HG02623 (cell line): ENCODE measurements at regions not wholly inside any gene's neighbourhood (a gene's known extent, or its start where the extent isn't known, plus 50 kb on each side); places are given as distances from the start of the nearest gene placed in this dataset.
"Not testable (repeated sequence)": the region's sequence is repeated elsewhere in the genome, so short reads cannot be mapped to it uniquely, and the experiment has no call there.

Source experiments
- ATAC-seq: cut with Tn5 transposase; IDR thresholded peaks from one replicate; pipeline ENCODE4 v1.9.1; 2021; ENCODE audit warnings: moderate library complexity; ENCODE audit not compliant: unreplicated experiment

GRCh38 chr11:22567759-22568158, 57.9 kb downstream of the FANCF start:
- ATAC-seq, result no peak

- ATAC-seq, result no peak
Measured at GRCh38 chr11:22566293-22566692, 59.3 kb downstream of the FANCF start.

GRCh38 chr11:22561283-22561682, 64.3 kb downstream of the FANCF start:
- no peak for ATAC-seq

GRCh38 chr11:22559416-22559815, 66.2 kb downstream of the FANCF start:
- ATAC-seq, result no peak

GRCh38 chr11:22558664-22559063, 67.0 kb downstream of the FANCF start:
- ATAC-seq, result no peak

- ATAC-seq, result no peak
Measured at GRCh38 chr11:22556381-22556780, 69.2 kb downstream of the FANCF start.

GRCh38 chr11:22555881-22556280, 69.7 kb downstream of the FANCF start:
- no peak for ATAC-seq

GRCh38 chr11:22554221-22554620, 71.4 kb downstream of the FANCF start:
- peak; percentile 79 for ATAC-seq

GRCh38 chr11:22552885-22553284, 72.7 kb downstream of the FANCF start:
- ATAC-seq, result no peak

- ATAC-seq, result no peak
Measured at GRCh38 chr11:22546746-22547145, 78.9 kb downstream of the FANCF start.

- no peak for ATAC-seq
Measured at GRCh38 chr11:22543261-22543660, 82.4 kb downstream of the FANCF start.

GRCh38 chr11:22539821-22540256, 85.8 kb downstream of the FANCF start:
- no peak for ATAC-seq

- ATAC-seq, result no peak
Measured at GRCh38 chr11:22536071-22536470, 89.6 kb downstream of the FANCF start.

GRCh38 chr11:22528612-22529429, 96.8 kb downstream of the FANCF start:
- not testable (repeated sequence) for ATAC-seq

- no peak for ATAC-seq
Measured at GRCh38 chr11:22522225-22522624, 103.4 kb downstream of the FANCF start.

- ATAC-seq, result no peak
Measured at GRCh38 chr11:22521226-22521625, 104.4 kb downstream of the FANCF start.

GRCh38 chr11:22520521-22520920, 105.1 kb downstream of the FANCF start:
- ATAC-seq, result no peak

GRCh38 chr11:22518344-22518743, 107.3 kb downstream of the FANCF start:
- not testable (repeated sequence) for ATAC-seq

- ATAC-seq, result no peak
Measured at GRCh38 chr11:22516111-22516510, 109.5 kb downstream of the FANCF start.

GRCh38 chr11:22512457-22512856, 113.2 kb downstream of the FANCF start:
- no peak for ATAC-seq

GRCh38 chr11:22510741-22511140, 114.9 kb downstream of the FANCF start:
- no peak for ATAC-seq

- ATAC-seq, result no peak
Measured at GRCh38 chr11:22510010-22510409, 115.6 kb downstream of the FANCF start.

GRCh38 chr11:22508665-22509064, 117.0 kb downstream of the FANCF start:
- no peak for ATAC-seq
